PC-9 (cell line): ENCODE measurements at regions not wholly inside any gene's neighbourhood (a gene's known extent, or its start where the extent isn't known, plus 50 kb on each side); places are given as distances from the start of the nearest gene placed in this dataset.

Experiments used
- BruUV-seq: library from RNA; stranded (reverse); fragments of 400-500 nt; replicated peaks from 2 replicates; lab custom pipeline; 2021; lab: Mats Ljungman, UMichigan
- CTCF ChIA-PET: fragments of 300-600 bp; sonication (Branson Sonifier 250); formaldehyde crosslinking; loops from one replicate; lab custom pipeline; 2022; ENCODE audit warnings: antibody characterized with exemption; lab: Charles Lee
- POLR2A ChIA-PET: fragments of 300-600 bp; sonication (Branson Sonifier 250); formaldehyde crosslinking; loops from one replicate; lab custom pipeline; 2022; ENCODE audit warnings: antibody characterized with exemption; ENCODE audit not compliant: unreplicated experiment; lab: Charles Lee
- DNase-seq, 2 experiments: peaks; one replicate each; pipeline versions ENCODE4 v3.0.0 to v3.0.0-alpha.2; 2015 to 2022; ENCODE audit warnings: mixed read lengths in 1 of 2
- H2AFZ ChIP-seq: fragments of 200-600 bp; sonication (generic); 2 replicates; pipeline ENCODE4 v1.8.1; 2017; ENCODE audit warnings: antibody characterized with exemption
- H3F3A ChIP-seq: fragments of 200-600 bp; sonication (generic); 2 replicates; pipeline ENCODE4 v1.8.1; 2017; ENCODE audit warnings: antibody characterized with exemption, mild to moderate bottlenecking, low read depth; ENCODE audit not compliant: insufficient read depth
- H3K27ac ChIP-seq: fragments of 200-600 bp; sonication (generic); 2 replicates; pipeline ENCODE4 v1.6.1; 2016; ENCODE audit warnings: mixed run types
- H3K27me3 ChIP-seq: fragments of 200-600 bp; sonication (generic); 2 replicates; pipeline ENCODE4 v1.6.1; 2016; ENCODE audit warnings: low read depth, mixed run types; ENCODE audit not compliant: insufficient read depth
- H3K36me3 ChIP-seq: fragments of 200-600 bp; sonication (generic); 2 replicates; pipeline ENCODE4 v1.6.1; 2016; ENCODE audit warnings: low read depth, mixed run types
- H3K4me1 ChIP-seq: fragments of 200-600 bp; sonication (generic); replicated peaks from 2 replicates; pipeline ENCODE4 v1.6.1; 2016; ENCODE audit warnings: mixed run types; ENCODE audit not compliant: insufficient read depth
- H3K4me2 ChIP-seq: fragments of 200-600 bp; sonication (generic); 2 replicates; pipeline ENCODE4 v1.6.1; 2017; ENCODE audit warnings: mixed run types
- H3K4me3 ChIP-seq: fragments of 200-600 bp; sonication (generic); 2 replicates; pipeline ENCODE4 v1.6.1; 2016; ENCODE audit warnings: mixed run types
- H3K79me2 ChIP-seq: fragments of 200-600 bp; sonication (generic); 2 replicates; pipeline ENCODE4 v1.6.1; 2017; ENCODE audit warnings: low read depth, mixed run types
- H3K9me2 ChIP-seq: fragments of 200-600 bp; sonication (generic); 2 replicates; pipeline ENCODE4 v1.8.1; 2017; ENCODE audit warnings: mild to moderate bottlenecking; ENCODE audit not compliant: insufficient read depth
- H3K9me3 ChIP-seq: fragments of 200-600 bp; sonication (generic); 2 replicates; pipeline ENCODE4 v1.8.1; 2016; ENCODE audit warnings: low read depth; ENCODE audit not compliant: insufficient read depth
- H4K20me1 ChIP-seq: fragments of 200-600 bp; sonication (generic); 2 replicates; pipeline ENCODE4 v1.8.1; 2017; ENCODE audit not compliant: insufficient read depth
- CTCF ChIP-seq: fragments of 200-600 bp; sonication (generic); conservative IDR thresholded peaks from 2 replicates; pipeline ENCODE4 v1.6.1; 2017; ENCODE audit warnings: mixed run types, antibody characterized with exemption, mild to moderate bottlenecking, moderate library complexity
- EZH2 ChIP-seq: fragments of 200-600 bp; sonication (generic); IDR thresholded peaks from 2 replicates; pipeline ENCODE4 v1.8.0; 2017; ENCODE audit warnings: antibody characterized with exemption, low read depth
- intact Hi-C: fragments of 100-400 bp; cut with micrococcal nuclease; formaldehyde crosslinking; loops from one replicate; pipeline ENCODE4 v1.10.0; 2022; ENCODE audit not compliant: unreplicated experiment

GRCh38 chr5:164844348-164844747 is 1338.9 kb downstream of the MAT2B start:
- Histone ChIP-seq H3K4me3 (no peak overlapping the region), H4K20me1 (no peaks in the 10 kb centered on the region), H3K9me3 (no peaks in the 10 kb centered on the region), H3K36me3 (no peaks in the 10 kb centered on the region), H3K79me2 (no peaks in the 10 kb centered on the region), H2AFZ (no peak overlapping the region), H3K9me2 (no peaks in the 10 kb centered on the region), H3K4me1 (no peaks in the 10 kb centered on the region), H3F3A (no peaks in the 10 kb centered on the region), H3K4me2 (no peak overlapping the region), H3K27ac (no peak overlapping the region), H3K27me3 (no peaks in the 10 kb centered on the region)
- DNase-seq: no peak
- intact Hi-C loops: no loop called here
- no peak for TF ChIP-seq EZH2
- TF ChIP-seq CTCF: no peak
- POLR2A ChIA-PET: no interaction called here
- CTCF ChIA-PET: no interaction called here
- BruUV-seq: no TSS peak

- no peaks in the 10 kb centered on the region for H3K9me3 ChIP-seq
- H4K20me1 ChIP-seq: no peaks in the 10 kb centered on the region
- no peak overlapping the region for H3K4me3 ChIP-seq
- no peaks in the 10 kb centered on the region for H3K27me3 ChIP-seq
- no peaks in the 10 kb centered on the region for H3K79me2 ChIP-seq
- BruUV-seq: no TSS peak
- no peak for DNase-seq
- no peak overlapping the region for H3K27ac ChIP-seq
- intact Hi-C loops: no loop called here
- H2AFZ ChIP-seq: no peak overlapping the region
- H3K9me2 ChIP-seq: no peaks in the 10 kb centered on the region
- no peak overlapping the region for H3K4me2 ChIP-seq
- TF ChIP-seq CTCF (no peak), EZH2 (no peak)
- ChIA-PET POLR2A (interaction anchor here (0.7 kb wide), 1 partner anchor 684 kb away, joined by 7 read pairs; no protein-coding TSS in a partner anchor), CTCF (no interaction called here)
- no peaks in the 10 kb centered on the region for H3F3A ChIP-seq
- no peaks in the 10 kb centered on the region for H3K4me1 ChIP-seq
- H3K36me3 ChIP-seq: no peaks in the 10 kb centered on the region
Measured at GRCh38 chr5:164860896-164861295, 1355.5 kb downstream of the MAT2B start.

GRCh38 chr5:164861610-164862009 is 1356.2 kb downstream of the MAT2B start:
- H3K36me3 ChIP-seq: no peaks in the 10 kb centered on the region
- no peak for DNase-seq
- H2AFZ ChIP-seq: no peak overlapping the region
- no peaks in the 10 kb centered on the region for H3K4me1 ChIP-seq
- intact Hi-C loops: no loop called here
- no peaks in the 10 kb centered on the region for H3K9me3 ChIP-seq
- no peaks in the 10 kb centered on the region for H3K27me3 ChIP-seq
- no TSS peak for BruUV-seq
- no peak for TF ChIP-seq EZH2
- H3F3A ChIP-seq: no peaks in the 10 kb centered on the region
- no peaks in the 10 kb centered on the region for H4K20me1 ChIP-seq
- no peaks in the 10 kb centered on the region for H3K9me2 ChIP-seq
- no peaks in the 10 kb centered on the region for H3K79me2 ChIP-seq
- no peak overlapping the region for H3K27ac ChIP-seq
- H3K4me2 ChIP-seq: no peak overlapping the region
- ChIA-PET POLR2A (no interaction called here), CTCF (no interaction called here)
- H3K4me3 ChIP-seq: no peak overlapping the region

- H3K27me3 ChIP-seq: no peaks in the 10 kb centered on the region
- H4K20me1 ChIP-seq: no peaks in the 10 kb centered on the region
- CTCF ChIA-PET: no interaction called here
- DNase-seq: no peak
- H3K4me3 ChIP-seq: no peak overlapping the region
- H3F3A ChIP-seq: no peaks in the 10 kb centered on the region
- H3K9me2 ChIP-seq: no peaks in the 10 kb centered on the region
- H2AFZ ChIP-seq: no peak overlapping the region
- no peak overlapping the region for H3K27ac ChIP-seq
- TF ChIP-seq EZH2 (no peak), CTCF (no peak)
- H3K4me1 ChIP-seq: no peaks in the 10 kb centered on the region
- H3K36me3 ChIP-seq: no peaks in the 10 kb centered on the region
- POLR2A ChIA-PET: no interaction called here
- H3K9me3 ChIP-seq: no peaks in the 10 kb centered on the region
- H3K4me2 ChIP-seq: no peak overlapping the region
- intact Hi-C loops: no loop called here
- BruUV-seq: no TSS peak
- H3K79me2 ChIP-seq: no peaks in the 10 kb centered on the region
Measured at GRCh38 chr5:164868761-164869160, 1363.3 kb downstream of the MAT2B start.
